OCI-LY7 (cell line): ENCODE measurements at regions not wholly inside any gene's neighbourhood (a gene's known extent, or its start where the extent isn't known, plus 50 kb on each side); places are given as distances from the start of the nearest gene placed in this dataset.

Source experiments
- EZH2phosphoT487 ChIP-seq: fragments of 200-600 bp; sonication (generic); IDR thresholded peaks from 2 replicates; pipeline ENCODE4 v1.6.1; 2018; ENCODE audit warnings: low read depth, borderline replicate concordance, mild to moderate bottlenecking, mixed run types, antibody characterized with exemption, low read length, moderate library complexity, mixed read lengths
- TF ChIP-seq, protein P1 (sequence below): fragments of 200-600 bp; sonication (generic); conservative IDR thresholded peaks from 2 replicates; pipeline ENCODE4 v1.5.1; 2014; ENCODE audit warnings: mild to moderate bottlenecking, antibody characterized with exemption, low read length, moderate library complexity, mixed read lengths

DNA sequence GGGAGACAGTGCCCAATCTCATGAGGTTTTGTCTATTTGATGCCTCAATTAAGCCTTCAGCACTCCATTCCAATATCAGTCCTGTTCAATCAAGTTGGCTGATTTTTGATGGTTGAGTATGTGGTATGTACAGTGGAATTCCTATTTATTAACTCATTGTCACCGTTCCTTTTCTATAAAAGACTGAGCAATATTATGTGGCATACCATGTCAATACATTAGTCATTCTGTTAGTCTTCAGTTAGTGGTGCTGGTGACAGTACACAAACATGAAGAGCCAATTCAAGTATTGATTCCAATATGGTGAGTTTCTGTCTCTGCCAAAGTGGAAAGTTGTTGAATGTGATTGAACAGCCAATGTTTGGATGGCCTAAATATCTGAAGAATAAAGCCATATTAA is 1343.9 kb downstream of the SUCLG1 start:
- TF ChIP-seq, protein P1, sequence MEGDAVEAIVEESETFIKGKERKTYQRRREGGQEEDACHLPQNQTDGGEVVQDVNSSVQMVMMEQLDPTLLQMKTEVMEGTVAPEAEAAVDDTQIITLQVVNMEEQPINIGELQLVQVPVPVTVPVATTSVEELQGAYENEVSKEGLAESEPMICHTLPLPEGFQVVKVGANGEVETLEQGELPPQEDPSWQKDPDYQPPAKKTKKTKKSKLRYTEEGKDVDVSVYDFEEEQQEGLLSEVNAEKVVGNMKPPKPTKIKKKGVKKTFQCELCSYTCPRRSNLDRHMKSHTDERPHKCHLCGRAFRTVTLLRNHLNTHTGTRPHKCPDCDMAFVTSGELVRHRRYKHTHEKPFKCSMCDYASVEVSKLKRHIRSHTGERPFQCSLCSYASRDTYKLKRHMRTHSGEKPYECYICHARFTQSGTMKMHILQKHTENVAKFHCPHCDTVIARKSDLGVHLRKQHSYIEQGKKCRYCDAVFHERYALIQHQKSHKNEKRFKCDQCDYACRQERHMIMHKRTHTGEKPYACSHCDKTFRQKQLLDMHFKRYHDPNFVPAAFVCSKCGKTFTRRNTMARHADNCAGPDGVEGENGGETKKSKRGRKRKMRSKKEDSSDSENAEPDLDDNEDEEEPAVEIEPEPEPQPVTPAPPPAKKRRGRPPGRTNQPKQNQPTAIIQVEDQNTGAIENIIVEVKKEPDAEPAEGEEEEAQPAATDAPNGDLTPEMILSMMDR = no peak
- no peak for TF ChIP-seq EZH2phosphoT487
